DMS114 treated with DMSO at 0.1 percent for 48 hours (cell line): ENCODE measurements at regions not wholly inside any gene's neighbourhood (a gene's known extent, or its start where the extent isn't known, plus 50 kb on each side); places are given as distances from the start of the nearest gene placed in this dataset.
"Not testable (repeated sequence)": the region's sequence is repeated elsewhere in the genome, so short reads cannot be mapped to it uniquely, and the experiment has no call there.

ENCODE experiments used
- DNase-seq: peaks from one replicate; lab custom pipeline; 2025; ENCODE audit not compliant: unreplicated experiment; lab: John Stamatoyannopoulos, UW

- no peak for DNase-seq
Measured at GRCh38 chr20:48338717-48339116, 489.1 kb downstream of the PREX1 start.

GRCh38 chr20:48336597-48336996, 491.2 kb downstream of the PREX1 start:
- no peak for DNase-seq

GRCh38 chr20:48335308-48336050, 492.3 kb downstream of the PREX1 start:
- DNase-seq, result no peak

GRCh38 chr20:48333707-48334106, 494.1 kb downstream of the PREX1 start:
- DNase-seq, result no peak

- DNase-seq, result no peak
Measured at GRCh38 chr20:48332555-48332954, 495.2 kb downstream of the PREX1 start.

GRCh38 chr20:48331518-48332286, 496.1 kb downstream of the PREX1 start:
- no peak for DNase-seq

- no peak for DNase-seq
Measured at GRCh38 chr20:48329676-48330664, 497.8 kb downstream of the PREX1 start.

GRCh38 chr20:48329031-48329615, 498.7 kb downstream of the PREX1 start:
- no peak for DNase-seq

GRCh38 chr20:48327848-48328247, 500.0 kb downstream of the PREX1 start:
- not testable (repeated sequence) for DNase-seq

GRCh38 chr20:48326868-48327267, 500.9 kb downstream of the PREX1 start:
- DNase-seq, result no peak

- DNase-seq, result no peak
Measured at GRCh38 chr20:48326434-48326691, 501.4 kb downstream of the PREX1 start.

GRCh38 chr20:48325656-48326433, 502.0 kb downstream of the PREX1 start:
- DNase-seq, result no peak

GRCh38 chr20:48324744-48325143, 503.1 kb downstream of the PREX1 start:
- no peak for DNase-seq

- DNase-seq, result no peak
Measured at GRCh38 chr20:48321271-48321670, 506.5 kb downstream of the PREX1 start.

- DNase-seq, result no peak
Measured at GRCh38 chr20:48319943-48320584, 507.7 kb downstream of the PREX1 start.

- DNase-seq, result no peak
Measured at GRCh38 chr20:48317578-48317977, 510.2 kb downstream of the PREX1 start.

GRCh38 chr20:48314925-48315592, 512.7 kb downstream of the PREX1 start:
- no peak for DNase-seq

- DNase-seq, result no peak
Measured at GRCh38 chr20:48313324-48313723, 514.5 kb downstream of the PREX1 start.

- DNase-seq, result no peak
Measured at GRCh38 chr20:48311956-48312355, 515.8 kb downstream of the PREX1 start.
